ENCODE measurements at regions not wholly inside any gene's neighbourhood (a gene's known extent, or its start where the extent isn't known, plus 50 kb on each side); places are given as distances from the start of the nearest gene placed in this dataset.
A peak's percentile ranks its signal among the peaks of the same experiment; 100 is the strongest.
"Not testable (repeated sequence)": the region's sequence is repeated elsewhere in the genome, so short reads cannot be mapped to it uniquely, and the experiment has no call there.

DNA sequence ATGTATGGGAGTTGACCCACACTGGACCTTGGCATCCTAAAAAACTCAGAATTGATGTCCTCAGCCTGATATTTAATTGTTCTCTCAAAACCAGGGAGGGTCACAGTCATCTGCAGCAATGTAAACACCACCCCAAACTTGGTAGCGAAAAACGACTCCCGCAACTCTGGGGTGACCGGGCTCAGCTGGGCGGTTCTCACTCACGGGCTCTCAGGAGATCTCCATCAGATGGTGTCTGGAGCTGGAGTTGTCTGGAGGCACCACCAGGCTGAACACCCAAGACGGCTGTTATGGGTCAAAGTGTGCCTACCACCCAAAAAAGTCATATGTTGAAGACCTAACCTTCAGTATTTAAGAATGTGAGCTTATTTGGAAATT lies 50.9 kb upstream of the NXT1 start:
- DNase-seq (ENCODE audit: low read depth in 2 of 2) = no peak

DNA sequence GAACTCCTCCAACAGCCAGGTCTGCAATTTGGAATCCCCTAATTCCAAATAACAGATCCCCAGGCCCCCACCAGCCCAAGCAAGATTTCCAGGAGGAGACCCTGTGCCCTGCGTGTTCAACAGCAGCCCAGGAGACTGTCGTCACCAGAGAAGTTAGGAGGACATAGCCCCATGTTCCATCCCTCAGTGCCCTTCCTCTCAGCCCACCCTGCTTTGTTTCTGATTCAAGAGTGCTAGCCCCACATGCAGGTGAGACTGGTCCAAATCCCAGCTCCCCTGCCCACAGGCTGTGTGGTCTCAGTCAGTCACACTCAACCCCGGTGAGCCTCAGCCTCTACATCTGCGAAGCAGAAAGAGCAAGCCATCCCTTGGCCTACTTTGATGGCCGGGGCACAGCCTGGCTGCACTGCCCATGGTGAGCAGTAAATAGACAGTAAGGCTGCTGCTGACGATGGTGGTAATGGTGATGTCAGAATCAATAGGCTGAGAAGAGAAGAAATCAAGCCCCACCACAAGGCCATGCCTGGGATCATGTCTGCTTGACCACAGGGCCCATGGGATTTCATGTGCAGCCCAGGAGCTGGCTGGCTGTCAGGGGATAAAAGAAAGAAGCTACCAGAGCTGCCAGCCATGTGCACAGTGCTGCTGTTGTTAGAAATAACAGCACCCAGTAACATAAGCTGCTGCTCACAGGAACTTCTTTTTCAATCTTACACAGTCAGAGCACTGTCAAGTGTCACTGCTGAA lies 51.5 kb upstream of the NXT1 start:
- no peak for DNase-seq (ENCODE audit: low read depth in 2 of 2)

DNA sequence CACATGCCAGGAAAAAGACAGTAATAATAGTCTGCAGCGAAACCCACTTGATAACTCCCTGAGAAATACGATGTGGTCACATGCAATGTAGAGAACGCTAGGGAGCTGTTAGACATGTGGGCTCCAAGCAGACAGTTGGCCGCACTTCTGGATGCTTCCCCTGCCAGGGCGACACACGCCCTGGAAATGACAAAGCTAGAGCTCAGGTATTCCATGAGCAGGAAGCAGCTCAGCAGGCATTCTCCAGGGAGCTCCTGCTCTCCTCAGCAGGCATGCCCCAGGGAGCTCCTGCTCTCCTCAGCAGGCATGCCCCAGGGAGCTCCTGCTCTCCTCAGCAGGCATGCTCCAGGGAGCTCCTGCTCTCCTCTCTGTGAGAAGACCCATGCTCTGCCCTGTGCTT lies 52.4 kb upstream of the NXT1 start:
- no peak for DNase-seq (ENCODE audit: low read depth in 2 of 2)

DNA sequence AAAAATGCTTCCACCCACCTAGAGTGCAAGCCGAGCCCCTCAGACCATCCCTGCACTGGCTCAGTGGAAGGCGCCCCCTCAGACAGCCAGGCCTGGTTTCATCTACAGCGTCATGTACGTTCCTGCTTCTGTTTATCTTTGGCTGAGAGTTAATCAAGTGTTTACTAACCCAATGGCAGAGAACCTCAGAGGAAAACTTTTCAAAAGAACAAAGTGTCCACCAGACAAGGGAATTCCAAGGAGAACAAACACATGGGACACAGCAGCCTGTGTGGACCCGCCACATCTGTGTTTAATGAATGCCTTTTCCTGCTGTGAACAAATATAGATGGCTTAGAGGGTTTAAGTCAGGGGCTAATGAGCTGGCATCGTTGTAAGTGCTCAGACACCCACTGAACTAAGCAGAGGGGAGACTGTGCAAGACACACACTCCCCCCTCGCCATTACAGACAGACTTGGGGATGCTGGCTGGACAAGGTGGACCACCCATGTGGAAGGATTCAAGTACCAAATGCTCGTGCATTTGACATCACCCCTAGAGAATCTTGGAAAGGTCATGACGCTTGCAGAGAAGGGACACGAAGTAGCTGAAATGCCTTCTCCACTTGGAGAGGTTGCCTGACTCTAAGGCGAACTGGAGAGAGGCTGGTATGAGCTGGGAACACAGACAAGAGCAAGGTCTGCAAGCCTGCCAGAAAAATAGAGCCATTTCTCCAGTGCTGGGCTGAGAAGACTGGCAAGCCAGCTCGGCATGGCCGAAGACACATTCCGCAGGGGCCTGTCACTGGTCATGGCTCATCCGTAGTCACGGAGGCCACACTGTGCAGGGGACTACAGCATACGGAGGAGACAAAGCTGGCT lies 53.5 kb upstream of the NXT1 start:
- no peak for DNase-seq (ENCODE audit: low read depth in 2 of 2)

DNA sequence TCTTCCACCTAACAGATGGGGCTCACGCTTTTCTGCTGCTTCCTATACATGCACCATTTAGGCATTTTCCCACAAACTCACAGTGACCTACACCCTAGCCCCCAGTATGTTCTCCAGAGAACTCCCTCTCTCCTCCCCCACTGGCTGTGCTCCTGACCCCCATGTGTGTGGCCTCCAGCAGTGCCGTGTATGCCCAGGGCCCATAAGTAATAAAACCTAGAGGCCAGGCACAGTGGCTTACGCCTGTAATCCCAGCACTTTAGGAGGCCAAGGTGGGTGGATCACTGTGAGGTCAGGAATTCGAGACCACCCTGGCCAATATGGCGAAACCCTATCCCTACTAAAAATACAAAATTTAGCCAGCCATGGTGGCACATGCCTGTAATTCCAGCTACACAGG lies 54.7 kb upstream of the NXT1 start:
- no peak for DNase-seq (ENCODE audit: low read depth in 2 of 2)

DNA sequence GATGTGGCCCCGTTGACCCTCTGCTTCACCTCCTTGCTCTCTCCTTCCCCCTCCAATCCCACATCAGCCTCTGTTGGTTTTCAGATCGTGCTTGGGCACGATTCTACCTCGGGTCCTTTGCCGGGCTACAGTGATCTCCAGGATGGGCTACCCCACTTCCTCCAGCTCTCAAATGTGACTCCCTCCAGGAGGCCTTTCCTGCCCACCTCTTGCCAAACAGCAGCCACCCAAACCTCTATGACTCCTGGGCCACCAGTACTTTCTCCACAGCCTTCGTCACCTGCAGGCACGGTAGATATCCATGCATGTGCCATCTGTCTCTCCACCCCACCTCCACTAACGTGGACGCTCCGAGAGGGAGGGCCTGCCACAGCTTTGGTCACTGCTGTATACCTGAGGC lies 55.9 kb upstream of the NXT1 start:
- no peak for DNase-seq (ENCODE audit: low read depth in 2 of 2)

DNA sequence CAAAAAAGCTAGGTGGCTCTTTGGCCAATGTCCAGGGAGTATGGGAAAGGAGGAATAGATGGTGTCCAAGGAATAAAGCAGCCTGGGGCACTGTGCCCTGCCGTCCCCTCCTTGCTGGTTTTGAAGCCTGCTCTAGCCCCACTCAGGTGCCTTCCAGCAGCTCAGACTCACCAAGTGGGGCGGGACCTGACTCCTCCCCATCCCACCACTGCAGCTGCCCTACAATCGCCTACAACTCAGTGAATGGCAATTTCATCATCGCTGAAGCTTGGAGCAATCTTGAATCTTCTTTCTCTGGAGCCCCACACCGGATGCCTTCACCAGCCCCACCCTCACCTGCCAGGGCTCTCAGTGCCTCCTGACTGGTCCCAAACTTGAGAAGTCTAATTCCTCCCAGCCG lies 56.4 kb upstream of the NXT1 start:
- DNase-seq (ENCODE audit: low read depth in 2 of 2) = no peak

DNA sequence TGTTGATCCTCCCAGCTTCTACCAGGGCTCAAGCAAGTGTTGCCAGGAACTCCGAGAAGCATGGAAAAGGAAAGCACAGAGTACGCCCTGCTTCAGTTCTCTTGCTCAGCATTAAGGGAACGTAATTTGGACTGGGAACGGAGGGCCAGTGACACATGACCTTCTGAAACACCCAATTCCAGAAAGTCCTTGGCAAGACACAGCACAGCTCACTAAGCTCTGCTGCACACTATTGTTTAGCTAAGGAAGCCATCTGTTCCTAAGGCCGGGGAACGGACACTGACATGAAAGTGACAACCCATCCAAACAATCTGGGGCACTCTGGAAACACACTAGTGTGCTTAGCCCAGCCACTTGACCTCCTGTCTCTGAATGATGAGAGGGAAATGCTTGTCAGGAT lies 56.9 kb upstream of the NXT1 start:
- DNase-seq (ENCODE audit: low read depth in 2 of 2) = peak; percentile 24 to 28

DNA sequence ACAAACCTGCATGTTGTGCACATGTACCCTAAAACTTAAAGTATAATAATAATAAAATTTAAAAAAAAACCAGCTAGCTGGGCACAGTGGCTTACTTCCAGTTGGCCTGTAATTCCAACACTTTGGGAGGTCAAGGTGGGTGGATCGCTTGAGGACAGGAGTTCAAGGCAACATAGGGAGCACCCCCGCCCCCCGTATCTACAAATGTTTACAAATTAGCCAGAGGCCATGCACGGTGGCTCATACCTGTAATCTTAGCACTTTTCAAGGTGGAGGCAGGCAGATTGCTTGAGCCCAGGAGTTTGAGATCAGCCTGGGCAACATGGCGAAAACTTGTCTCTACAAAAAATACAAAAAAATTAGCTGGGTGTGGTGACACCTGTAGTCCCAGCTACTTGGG lies 58.3 kb upstream of the NXT1 start:
- DNase-seq (ENCODE audit: low read depth in 2 of 2) = not testable (repeated sequence)

DNA sequence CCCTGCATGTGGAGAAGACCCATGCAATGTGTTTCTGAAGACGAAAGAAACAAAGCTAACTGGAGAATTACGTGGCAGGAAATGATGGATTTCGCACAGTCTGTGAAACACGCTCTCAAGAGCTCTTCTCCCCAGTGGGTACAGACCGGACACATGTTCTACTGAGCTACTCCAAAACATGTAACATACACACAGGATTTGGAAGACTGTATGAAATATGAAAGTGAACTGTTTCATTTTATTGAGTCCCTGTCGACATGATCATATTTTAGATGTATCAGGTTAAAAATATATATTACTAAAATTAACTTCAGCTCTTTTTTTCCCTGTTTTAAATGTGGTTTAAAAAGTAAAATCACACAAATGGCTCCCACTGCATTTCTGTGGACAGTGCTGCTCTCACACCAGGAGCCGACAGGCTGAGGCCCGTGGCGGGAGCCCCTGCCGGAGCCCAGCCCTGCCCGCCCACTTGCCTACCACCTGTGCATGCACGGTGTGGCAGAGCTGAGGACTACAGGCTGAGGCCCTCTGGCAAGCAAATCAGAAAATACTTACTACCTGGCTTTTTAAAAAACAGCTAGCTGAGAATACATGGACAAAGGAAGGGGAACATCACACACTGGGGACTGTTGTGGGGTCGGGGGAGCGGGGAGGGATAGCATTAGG lies 58.9 kb upstream of the NXT1 start:
- peak in 1 of 2 donors; percentile 41 for DNase-seq (ENCODE audit: low read depth in 2 of 2)

DNA sequence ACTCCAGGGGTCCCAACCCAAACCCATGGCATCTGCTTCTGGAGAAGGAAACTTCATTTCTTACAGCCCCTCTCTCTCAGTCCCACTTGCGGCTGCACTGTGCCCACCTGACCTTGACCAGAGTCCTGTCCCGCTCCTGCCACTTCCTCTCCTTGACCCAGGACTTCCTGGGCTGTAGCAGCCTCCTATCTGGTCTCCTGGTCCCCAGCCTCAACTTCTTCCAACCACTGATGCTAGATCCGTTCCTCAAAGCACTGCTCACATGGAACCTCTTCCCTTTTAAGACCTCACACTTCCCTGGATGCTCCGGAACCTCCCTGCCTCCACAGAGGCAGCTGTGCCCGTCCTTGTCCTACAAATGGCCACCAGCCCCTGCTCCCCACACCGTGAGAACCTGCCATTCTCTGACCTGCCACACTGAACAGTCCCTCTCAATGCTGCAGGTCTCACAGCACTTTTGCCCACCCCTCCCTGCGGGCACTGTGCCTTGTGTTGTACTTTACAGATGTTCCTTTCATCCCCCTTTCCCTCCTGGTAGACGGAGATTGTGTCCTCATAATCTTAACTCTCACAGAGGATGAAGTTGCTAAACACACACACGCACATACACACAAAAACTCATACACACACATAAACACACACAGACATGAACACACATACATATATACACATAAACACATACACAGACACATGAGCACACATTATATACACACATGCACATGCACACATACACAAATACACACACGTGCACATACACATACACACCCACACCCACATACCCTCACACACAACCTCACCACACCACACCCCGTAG lies 59.6 kb upstream of the NXT1 start:
- DNase-seq (ENCODE audit: low read depth in 2 of 2) = no peak

DNA sequence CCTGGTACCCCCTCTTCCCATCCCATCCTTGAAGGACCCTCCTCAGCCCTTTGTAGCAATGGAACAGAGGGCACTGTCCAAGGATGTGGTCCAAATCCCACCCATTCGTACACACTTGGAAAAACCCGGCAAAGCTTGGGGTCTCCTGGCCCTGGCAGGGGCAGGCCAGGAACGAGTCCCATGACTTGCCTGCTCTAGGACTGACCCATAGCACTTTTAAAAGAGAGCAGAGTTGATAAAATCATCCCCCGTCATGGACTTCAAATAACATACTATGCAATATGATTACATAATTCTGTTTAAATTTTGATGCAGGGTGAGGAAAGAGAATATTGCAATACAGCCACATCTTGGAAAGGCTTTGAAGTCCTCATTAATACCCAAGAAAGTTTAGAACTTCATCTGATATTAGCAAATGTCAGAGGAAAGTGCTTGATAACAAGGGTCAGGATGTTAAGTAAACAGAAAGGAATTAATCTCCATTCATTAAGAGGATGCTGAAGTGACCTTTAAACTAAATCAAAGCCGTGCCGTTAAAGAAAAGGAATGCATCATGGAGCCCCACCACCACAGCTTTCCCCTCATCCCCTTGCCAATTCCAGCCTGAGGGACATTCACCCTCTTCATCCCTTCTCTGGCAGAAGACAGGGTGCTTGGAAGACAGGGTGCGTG lies 60.7 kb upstream of the NXT1 start:
- DNase-seq (ENCODE audit: low read depth in 2 of 2) = no peak

DNA sequence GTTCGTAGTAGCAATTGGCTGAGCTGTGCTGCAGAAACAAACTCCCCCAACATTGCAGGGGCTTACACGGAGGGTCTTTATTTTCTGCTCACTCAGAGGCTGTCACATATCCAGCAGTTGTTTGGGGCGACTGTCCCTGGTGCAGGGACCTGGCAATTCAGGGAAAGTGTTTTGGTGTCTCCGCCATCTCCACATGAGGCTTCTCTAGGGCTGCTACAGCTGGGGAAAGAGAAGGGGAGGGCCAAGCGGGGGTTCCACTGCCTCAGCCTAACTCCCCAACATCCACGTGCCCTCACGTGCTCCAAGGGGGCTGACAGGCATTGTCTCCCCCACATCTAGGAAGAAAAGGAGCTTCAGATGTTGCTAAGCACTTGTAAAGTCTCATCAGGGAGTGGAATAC lies 61.3 kb upstream of the NXT1 start:
- DNase-seq (ENCODE audit: low read depth in 2 of 2) = no peak

DNA sequence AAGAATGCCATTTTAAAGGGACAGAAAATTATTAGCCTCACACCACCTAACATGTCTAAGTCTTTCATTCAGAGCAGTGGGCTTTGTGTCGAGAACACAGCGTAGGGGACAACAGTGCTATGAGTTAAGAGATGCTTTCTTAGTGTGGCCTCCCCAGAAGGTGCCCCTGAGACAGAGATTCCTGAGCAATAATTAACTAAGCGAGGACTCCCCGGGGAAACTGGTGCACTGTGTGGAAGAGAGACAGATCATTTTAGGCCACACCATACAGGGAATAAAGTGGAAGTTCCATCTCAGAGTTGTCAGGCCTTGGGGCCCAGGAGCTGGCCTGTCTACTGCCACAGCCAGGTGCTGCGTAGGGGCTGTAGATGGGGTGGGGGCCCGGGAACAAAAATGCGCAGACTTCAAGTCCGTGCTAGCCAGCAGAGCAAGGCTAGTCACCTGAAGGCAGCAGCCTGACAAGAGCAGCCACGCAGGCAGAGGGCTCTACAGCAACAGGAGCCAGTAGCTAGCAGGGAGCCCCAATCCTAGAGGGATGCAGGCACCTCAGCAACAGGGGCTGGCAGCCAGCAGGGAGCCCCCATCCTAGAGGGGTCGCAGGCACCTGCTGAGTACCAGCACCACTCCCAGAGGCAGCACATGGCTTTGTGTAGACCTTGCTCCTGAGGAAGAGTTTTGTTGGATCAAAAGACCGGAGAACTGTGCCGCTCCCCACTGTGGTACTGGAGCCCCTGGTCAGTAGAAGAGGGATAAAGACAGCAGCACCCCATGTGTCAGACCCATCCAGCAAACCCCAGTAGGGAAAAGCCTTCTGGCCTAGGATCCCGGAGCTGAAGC lies 63.0 kb upstream of the NXT1 start:
- DNase-seq (ENCODE audit: low read depth in 2 of 2) = no peak

DNA sequence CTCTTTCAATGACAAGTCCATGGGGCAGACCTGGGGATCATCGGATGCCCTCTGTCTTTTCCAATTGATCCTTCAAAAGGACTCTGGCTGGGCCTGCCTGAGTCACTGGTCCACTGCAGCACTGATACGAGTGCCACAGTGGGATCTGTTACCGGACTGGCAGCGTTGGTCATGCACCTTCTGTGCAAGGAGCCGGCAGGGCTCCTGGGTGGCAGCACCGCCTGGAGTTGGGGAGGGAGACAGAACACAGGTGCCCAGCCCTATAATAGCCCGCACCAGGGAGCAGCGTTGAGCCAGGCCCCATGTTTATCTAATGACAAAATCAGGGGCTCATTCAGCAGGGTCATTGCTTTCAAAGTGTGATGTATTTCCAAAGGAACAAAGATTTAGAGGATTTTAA lies 64.2 kb upstream of the NXT1 start:
- no peak for DNase-seq (ENCODE audit: low read depth in 2 of 2)

DNA sequence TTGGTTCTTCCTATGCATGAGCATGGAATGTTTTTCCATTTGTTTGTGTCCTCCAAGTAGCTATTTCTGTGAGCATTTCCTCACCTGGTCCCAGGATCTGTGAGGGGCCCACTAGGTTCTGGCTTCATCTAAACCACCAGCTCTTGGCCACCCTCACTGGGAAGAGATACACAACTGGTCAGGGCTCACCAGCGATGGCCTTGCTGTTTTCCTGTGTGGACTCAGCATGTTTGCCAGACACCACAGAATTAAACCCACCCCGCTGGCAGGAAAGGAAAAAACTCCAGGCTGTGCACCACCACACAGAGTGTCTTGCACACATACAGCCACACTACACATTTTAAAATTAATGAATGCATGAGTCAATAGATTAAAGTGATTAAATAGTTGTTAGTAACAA lies 65.1 kb upstream of the NXT1 start:
- no peak for DNase-seq (ENCODE audit: low read depth in 2 of 2)

DNA sequence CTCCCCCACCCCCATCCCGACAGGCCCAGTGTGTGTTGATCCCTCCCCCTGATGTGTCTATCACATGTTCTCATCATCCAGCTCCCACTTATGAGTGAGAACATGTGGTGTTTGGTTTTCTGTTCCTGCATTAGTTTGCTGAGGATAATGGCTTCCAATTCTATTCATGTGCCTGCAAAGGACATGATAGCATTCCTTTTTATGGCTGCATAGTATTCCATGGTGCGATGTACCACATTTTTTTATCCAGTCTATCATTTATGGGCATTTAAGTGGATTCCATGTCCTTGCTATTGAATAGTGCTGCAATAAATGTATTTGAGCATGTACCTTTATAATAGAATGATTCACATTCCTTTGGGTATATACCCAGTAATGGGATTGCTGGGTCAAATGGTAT lies 66.6 kb upstream of the NXT1 start:
- DNase-seq (ENCODE audit: low read depth in 2 of 2) = no peak

DNA sequence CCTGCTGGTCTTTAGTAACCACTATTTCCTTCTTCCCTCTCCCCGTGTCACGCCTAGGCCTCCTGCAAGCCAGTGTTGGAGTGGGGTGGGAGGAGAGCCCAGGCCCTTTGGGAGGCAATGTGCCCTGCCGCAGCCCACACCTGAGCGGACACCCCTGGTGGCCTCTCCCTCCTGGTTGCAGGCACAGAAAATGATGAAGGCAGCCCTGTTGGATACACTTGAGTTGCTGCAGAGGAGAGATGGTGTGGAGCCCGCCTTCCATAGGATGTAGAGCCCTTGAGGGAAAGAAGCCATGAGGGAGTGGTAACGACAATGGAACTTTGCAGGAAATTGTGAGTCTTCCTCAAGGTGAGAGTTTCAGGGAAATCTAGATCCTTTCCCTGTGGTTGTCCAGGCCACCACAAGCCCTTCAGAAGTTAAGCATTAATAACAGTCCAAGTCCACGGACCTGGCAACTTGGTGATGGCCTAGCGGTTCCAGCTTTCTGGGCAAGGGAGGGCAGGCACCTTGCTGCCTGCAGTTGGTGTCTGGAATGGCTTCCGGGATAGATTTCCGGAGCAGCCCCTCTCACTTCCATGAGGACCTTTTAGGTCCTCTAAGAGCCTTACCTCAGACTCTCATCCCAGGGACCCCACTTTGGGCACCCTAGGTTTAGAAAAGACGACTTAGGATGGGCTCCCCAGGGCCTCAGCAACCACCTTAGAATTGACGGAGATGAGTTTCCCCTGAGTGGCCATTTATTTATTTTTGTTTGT lies 67.3 kb upstream of the NXT1 start:
- no peak for DNase-seq (ENCODE audit: low read depth in 2 of 2)

DNA sequence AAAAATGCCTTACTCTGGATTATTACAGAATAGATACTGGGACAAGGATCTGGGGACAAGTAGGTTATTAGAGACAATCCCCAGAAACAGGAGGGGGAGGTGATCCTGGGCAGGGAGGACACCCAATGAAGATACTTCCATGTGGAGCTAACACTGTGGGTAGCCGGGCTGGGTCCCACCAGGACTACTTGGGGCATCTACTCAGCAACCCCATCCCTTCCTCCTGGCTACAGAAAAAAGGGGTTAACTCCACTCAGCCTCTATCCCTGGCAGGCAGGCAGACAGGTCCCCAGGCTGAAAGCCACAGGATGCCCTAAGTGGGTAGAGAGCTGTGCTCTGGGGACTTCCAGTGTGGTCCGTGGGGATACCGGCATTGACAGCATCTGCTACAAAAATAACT lies 68.0 kb upstream of the NXT1 start:
- DNase-seq (ENCODE audit: low read depth in 2 of 2) = no peak

DNA sequence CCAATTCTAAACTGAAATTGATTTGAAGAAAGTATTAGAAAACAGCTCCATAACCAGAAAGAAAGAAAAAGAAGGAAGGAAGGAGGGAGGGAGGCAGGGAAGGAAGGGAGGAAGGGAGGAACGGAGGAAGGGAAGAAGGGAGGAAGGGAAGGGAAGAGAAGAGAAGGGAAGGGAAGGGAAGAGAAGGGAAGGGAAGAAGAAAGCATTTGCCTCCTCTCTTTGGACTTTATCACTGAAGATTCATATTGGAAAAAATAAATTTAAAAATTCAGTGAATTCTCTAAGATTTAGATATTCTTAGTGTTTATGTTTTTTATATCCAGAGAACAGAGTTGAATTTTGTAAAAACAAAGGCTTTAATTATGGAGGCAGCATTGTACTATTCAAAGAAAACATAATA lies 68.5 kb upstream of the NXT1 start:
- no peak for DNase-seq (ENCODE audit: low read depth in 2 of 2)
